SIG-M5 treated with dmso at 0.1 percent for 504 hours (cell line): ENCODE measurements at regions not wholly inside any gene's neighbourhood (a gene's known extent, or its start where the extent isn't known, plus 50 kb on each side); places are given as distances from the start of the nearest gene placed in this dataset.

Experiments
- DNase-seq: peaks from one replicate; lab custom pipeline; 2025; ENCODE audit not compliant: unreplicated experiment; lab: John Stamatoyannopoulos, UW

DNA sequence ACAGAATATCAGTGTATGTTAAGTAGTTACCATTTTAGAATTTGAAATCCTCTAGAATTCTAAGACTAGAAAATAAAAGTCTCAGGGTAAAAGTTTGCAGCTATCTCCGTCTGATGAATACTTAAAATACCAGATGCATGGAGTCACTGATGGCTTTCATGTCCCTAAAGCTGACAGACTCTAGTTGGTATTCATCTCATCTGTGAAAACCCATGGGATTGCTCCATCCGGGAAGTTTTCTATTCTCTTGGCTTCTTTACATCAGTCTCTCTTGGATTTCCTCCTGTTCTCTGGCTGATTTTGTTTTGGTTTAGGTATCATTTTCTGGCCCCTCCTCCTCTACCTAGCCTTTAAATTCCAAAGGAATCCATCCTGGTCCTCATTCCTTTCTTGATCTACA is 465.6 kb upstream of the POU3F3 start:
- no peak for DNase-seq

DNA sequence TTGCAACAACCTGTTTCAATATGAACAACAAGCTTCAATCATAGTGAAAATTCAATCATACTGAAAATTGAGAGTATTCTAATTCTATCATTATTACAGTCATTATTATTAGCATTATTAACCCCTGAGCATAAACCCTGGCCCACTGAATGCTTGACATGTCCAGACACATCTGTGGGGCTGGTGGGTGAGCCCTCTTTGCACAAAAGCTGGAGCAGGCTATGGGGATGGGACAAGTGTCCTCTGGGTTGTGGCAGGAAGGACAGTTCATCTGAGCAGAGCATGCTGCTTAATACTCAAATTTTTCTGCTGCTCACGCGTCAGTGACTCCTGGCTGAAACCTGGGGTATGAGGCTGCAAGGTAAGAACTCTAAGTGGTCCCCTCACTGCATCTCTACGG is 451.1 kb upstream of the POU3F3 start:
- DNase-seq, result no peak

DNA sequence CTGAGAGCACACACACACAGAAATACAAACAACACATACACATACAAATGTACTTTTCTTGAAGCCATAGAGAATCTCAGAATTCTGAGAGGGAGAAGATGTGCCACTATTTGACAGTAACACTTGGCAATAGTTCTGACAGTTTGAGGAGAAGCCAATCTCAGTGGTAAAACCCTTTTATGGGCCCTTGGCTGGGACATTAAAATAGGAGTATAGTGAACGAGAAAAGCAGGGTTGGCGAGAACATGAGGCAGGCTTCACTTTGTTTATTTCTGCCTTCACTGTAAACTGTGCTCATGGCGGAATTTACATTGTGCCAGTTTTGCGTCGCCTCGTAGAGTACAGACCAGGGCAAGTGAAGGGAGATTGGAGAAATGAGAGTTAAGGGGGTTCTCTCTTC is 449.4 kb upstream of the POU3F3 start:
- DNase-seq, result no peak

DNA sequence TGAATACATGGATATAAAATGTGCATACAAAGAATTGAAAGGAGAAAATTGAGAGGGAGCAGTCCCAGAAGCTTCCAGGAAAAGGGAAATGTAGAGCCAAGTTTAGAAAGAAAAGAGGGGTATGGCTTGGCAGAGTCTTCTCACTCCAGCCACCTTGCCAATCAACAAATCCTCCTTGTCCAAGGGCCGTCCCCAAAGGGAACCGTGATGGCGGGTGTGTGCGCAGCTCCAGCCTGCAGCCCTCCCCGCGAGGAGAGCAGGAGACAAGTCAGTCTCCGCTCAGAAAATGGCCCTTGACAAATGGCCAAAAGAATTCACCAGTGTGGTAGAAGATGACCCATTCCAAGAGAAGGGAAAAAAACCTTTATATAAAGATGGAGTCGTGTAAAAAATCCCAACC is 448.3 kb upstream of the POU3F3 start:
- DNase-seq, result no peak

DNA sequence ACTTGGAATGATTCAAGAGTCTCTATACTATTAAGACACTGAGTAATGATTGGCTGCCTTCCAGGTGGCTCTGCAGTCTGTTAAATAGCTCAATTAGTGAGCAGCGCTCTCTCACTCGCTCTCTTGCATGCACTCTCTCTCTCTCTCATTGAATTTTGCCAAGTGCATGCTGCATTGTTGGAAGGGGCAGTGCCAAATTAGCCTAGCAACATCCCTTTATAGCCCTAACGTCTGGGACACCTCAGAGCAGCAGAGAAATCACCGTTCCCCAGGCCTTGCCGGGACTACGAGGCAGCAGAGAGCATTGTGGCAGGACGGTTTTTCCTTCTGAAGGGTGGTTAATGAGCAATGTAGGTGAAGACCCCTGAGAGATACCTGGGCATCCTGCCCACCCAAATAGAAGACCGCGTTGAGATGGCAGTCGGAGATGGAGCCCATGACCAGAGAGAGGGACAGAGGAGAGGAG is 447.6 kb upstream of the POU3F3 start:
- DNase-seq, result no peak

DNA sequence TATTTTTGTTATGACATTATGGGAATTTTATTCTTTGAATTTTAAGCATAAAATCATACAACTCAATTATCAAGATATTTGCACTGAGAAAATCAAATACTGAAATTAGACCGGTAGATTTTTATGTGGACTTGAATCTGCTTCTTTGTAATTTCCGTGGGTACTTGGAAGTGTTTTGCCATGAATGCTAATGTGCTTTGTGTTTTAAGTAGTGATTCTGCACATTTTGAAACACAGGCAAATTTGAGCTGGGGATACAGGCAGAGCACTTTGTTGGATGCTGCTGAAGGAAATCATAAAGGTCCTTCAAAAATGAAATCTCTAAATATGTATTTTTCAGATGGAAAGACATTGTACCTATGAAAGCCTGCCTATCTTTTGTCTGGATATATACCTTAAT is 446.3 kb upstream of the POU3F3 start:
- DNase-seq, result no peak

DNA sequence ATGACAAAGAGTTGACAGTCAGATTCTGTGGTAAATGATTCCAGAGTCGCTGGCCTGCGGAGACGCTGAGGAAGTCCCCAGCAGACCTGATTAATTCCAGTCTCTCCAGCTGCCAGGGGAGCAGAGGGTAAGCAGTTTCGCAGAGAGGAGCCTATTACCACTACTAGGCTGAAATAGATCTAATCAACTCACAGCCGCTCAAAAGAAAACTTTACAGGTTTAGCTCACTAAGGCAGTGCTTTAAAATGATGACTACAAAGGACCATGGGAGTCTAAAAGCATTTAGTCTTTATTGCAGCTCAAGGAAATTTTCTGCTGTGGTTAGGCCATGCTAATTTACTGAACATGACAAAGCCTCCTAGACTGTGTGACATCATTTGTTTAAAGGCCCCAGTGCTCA is 445.6 kb upstream of the POU3F3 start:
- no peak for DNase-seq

DNA sequence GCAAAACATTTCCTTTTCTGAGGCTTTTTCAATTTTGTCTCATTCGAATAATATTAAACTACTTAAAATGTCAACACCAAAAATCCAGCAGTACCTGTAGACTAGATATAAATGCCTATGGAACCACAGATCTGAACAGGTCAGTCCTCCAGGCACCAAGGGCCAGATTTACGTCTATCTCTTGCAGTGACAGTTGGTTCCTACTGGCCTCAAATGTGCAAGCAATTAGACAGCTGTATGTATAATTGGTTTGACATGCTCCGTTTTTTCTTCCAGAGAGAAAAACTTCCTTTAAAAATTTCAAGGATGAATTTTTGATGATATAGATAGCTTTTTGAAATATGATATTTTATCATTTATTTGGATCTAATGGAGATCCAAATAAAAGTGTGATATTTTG is 443.8 kb upstream of the POU3F3 start:
- DNase-seq, result no peak

DNA sequence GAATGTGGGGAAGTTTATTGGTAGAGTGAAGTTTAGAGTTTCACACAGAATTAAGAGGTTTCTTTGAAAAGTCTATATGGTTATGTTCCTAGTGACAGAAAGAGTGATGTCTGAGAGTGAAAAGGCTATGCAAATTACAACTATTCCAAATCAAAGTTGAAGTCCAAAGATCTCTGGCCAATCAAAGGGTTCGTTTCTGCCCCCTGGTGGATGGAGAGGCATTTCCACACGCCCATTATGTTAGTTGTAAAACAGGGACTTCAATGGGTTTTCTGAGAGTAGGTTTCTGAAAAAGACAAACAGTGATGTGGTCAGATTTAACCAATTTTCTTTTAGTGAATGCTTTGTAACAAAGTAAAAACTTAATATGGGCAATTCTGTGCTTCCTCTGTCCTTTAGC is 441.5 kb upstream of the POU3F3 start:
- DNase-seq, result peak; percentile 11

DNA sequence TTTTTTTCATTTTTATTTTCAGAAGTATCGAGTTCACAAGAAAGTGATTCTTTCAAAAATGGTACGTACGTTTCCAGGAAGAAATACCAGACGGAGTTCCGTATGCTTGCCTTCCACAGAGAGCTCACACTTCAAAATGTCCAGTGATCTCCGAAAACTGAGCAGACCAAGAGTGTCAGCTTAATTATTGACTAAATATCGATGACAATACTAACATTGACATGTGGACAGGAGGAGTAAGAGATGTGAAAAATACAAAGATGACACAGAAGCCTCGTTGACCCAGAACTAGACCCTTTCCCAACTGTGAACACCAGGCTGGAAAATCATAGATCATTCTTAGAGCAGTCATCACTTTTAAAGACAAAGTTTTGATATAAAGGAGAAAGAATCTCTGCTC is 440.0 kb upstream of the POU3F3 start:
- no peak for DNase-seq

DNA sequence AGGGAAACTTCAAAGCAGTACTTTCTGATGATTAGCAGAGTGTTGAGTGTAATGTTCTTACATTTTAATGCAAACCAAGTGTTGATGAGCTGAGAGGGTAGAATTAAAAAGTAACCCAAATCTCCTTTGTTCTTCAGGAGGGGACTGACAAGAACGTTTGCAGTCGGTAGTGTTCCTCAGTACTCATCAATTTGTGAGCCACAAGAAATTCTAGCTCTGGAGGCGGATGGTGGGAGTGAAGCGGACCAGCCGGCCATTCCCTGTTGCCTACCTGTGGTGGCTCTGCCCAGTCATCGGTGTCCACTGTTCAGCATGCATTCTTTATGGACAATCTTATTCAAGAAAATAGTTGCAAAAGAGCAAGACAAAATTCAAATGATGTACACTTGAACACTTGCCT is 438.6 kb upstream of the POU3F3 start:
- no peak for DNase-seq

DNA sequence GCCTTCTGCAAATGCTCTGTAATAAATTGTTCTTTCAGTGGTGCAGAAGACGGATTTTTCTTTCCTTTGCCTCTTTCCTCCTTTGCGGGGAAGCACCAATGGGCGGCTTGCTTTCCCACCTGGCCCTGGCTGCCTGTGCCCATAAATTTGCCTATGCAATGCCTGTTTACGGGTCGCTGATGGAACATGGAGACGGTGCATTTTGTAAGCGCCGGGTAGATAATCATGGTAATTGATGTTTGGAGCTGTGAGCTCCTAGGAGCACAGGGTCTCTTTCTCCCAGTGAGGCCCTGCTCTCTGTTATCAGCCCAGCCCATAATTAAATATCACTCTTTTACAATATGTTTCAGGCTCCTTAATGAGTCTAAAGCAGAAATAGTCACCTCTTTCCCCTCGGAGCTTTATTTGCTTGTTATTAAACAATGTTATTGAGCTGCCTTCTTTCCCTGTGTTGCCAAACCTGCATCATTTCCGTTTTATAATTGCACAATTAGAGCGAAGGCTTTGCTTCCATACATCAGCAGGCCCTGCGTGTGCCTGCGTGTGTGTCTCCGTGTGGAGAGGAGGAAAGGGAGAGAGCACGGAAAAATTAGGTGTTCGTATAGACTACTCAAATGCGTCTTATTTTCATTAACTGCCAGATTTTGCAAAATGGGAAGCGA is 437.4 kb upstream of the POU3F3 start:
- no peak for DNase-seq

DNA sequence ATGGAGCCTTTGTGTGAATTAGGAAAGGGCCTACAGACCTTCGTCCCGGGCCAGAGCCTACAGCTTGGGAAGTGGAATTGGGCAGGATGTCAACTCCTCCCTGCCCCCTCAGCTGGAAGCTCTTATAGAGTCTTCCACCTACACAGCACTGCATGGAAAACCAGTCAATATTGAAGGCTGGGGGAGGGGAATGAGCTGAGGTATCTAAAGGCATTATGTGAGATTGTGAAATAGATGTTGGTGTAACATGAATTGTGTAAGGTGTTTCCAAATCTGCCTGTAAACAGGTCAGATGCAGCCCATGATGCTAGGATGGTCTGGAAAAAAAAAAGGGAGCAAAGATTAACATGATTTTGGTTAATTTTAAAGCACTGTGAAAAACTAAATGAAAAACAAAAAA is 433.5 kb upstream of the POU3F3 start:
- DNase-seq, result no peak

DNA sequence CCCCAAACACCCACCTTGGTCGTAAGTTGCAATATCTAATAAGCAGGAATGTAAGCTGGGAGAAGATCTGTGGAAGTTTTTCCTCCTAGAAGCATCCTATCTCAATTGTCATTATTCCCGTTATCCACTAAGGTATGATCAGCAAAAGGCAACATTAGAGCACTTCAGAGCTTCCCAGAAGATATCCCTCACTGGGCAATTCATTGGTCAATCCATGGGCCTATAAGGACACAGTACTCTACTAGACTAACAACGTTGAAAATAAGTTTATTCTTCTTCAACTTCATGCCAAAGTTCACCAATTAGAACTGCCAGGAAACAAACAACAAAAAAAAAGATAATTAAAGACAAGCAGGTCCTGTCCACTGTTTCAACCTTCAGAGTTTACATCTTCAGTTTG is 433.0 kb upstream of the POU3F3 start:
- DNase-seq, result no peak

DNA sequence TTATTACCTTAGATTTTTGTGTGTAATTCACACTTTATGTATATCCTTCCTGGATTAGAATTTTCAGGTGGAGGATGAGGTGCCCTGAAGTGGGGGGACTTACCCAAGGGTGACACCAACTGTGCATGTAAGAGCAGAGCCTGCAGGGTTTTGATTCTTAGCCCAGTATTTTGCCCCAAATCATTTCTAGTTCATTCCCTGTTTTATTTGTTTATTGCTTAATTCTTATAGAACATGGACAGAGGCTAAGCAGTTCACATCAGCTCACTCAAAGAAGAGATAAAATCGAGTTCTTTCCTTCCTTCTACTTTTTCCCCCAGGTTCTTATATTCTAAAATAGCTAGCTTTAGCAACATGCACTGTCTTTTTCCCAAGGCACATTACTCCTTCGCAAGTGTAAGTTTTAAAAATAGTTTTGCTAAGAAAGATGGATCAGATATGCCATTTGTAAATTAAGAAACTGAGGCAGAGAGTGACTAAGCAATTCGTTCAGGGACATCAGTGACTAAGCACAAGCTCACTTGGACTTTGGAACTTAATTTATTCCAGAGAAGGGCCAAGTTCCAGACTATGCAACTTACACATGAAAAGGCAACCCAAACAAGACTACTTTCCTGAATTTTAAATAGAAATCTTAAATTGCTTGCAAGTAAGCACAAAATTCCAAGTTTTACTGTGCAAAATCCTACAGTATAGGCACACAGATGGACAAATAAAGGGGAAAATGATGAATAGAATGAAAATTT is 427.9 kb upstream of the POU3F3 start:
- DNase-seq, result no peak

DNA sequence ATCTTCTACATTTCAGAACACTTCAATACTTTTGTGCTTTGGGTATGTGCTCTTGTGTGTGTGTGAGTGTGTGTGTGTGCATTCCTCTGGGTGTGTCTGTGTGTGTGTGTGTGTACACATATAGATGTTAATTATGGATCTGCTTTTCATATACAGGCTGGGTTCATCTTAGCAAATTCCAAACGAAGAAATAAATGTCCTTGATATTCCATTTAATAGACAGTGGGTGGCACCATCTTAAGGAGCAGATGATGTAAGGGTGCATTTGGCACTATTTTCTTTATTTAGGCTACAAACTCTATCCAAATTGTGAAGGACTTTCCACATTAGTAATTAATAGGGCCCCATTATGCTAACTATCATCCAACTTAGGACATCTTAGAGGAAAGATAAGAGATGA is 425.8 kb upstream of the POU3F3 start:
- no peak for DNase-seq

DNA sequence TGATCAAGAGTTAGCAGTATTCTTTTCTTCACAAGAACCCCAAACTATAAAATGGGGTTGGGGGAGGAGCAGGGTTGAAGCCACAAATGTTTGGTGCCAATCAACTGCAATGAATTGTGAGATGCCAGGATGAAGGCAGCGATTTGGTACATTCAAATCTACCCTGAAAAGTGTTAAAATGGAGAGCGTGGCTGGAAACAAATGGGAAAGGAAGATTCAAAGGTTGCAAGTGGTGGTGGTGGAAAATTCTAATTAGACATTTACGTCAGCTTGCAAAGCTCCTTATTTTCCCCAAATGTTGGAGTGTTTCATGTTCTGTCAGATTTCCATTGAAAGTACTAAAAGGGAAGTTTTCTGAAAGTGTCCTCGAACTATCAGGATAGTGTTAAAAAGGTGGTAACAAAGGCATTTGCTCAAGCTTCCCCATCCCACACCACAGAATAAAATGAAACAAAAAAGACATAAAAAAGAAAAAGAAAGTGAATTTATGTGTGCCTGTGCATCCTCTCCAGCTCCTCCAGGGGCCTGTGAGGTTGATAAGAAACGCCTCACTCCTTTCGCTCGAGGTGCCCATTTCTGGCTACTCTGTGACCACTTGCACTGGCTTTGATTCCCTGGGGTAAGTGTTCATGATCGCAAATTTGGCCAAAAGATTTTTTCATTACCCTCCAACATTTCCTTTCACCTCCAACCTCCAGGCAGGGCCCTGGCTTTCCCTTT is 424.1 kb upstream of the POU3F3 start:
- no peak for DNase-seq

DNA sequence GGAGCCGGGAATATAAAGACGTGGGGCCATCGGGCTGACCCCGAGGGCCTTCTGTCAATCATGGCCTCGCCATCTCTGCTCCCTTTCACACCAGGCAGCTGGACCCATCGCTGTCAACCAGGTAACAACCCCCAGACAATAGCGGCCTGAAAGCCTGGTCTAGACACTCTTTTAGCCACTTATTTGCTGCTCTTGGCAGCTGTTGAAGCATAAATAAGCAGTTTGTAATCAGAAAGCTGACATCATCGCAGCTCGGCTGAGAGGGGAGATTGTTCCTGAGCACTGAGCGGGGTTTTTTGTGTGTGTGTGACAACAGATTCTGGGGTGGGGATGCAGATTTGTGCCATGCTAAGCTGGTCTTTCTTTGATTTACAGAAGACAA is 423.6 kb upstream of the POU3F3 start:
- DNase-seq, result no peak

DNA sequence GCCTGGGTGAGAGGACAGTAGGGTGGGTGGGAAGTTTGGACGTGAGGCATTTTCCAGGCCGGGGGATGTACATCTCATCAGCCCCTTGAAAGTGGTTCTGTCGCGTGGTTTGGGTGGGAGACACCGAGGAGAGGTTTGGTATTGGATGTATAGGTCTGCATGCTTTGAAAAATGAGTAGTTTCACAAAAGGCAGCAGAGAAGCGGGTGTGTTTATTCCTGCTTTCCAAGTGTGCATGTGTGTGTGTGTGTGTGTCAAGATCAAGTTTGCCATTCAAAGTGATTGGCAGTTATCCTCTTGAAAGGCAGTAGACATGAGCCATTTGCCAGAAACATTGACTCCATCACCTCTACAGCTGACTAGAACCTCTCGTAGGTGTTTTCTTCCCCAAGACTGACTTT is 423.1 kb upstream of the POU3F3 start:
- no peak for DNase-seq

DNA sequence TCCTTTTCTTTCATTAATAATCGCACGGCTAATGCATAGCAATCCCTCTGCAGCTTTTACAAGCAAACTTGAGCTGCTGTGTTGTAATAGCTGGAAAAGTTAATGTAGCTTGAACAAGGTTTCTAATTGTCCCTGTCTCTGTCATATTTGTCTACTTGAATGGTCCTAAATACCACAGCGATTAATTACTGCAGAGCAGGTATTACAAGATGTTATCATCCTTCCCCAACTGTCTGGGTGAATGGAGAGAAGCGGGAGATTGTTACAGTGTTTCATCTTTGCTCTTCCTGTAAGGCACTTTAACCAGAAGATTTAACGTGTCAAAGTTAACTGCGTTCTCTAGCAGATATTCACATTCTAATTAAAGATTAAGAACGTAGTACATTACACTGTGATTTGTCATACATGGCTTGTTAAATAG is 422.2 kb upstream of the POU3F3 start:
- DNase-seq, result no peak

DNA sequence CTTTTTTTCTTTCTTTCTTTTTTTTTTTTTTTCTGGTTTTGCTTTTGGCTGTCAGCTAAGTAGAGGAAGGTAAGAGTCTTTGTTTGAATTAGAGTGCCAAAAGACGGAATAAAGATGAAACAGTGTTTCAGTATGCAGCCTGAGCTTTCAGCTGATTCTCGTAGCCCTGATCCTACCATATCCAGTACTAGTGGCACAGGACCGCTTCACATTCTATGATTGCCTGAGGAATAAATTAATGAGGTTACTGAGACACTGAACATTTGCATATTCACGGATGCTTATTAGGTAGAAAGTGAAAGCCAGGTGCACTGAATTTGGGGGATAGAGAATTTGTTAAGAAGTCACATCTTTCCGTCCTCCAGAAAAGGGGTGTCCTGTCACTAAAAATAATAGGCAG is 421.5 kb upstream of the POU3F3 start:
- no peak for DNase-seq

DNA sequence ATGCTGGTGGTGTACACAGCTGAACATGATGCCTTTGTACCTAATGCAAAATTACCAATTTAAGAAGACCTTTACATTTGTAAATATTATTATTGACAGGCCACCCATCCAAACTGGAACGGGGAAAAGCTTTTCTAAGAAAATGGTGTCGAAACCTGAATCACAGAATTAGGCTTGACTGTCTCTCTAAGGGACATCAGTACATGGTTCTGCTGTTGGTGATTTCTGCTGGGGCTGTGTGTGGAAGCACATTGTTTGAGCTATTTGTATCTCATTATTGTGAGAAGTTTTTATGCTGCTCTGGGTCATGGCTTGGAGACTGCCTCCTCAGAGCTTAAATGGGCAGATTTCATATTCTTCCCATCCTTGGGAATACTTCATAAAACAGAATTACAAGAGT is 420.9 kb upstream of the POU3F3 start:
- no peak for DNase-seq
